B cell (primary cell): ENCODE measurements at regions not wholly inside any gene's neighbourhood (a gene's known extent, or its start where the extent isn't known, plus 50 kb on each side); places are given as distances from the start of the nearest gene placed in this dataset.

ENCODE experiments used
- ATAC-seq: fragments of 200-7000 bp; cut with Tn5 transposase; one replicate; pipeline ENCODE4 v1.10.0; 2021; ENCODE audit warnings: low read depth, mild to moderate bottlenecking, moderate number of reproducible peaks, moderate library complexity
- CTCF ChIA-PET: fragments of 350-600 bp; sonication (Branson Sonifier 250); formaldehyde crosslinking; loops from one replicate; lab custom pipeline; 2021; ENCODE audit warnings: antibody characterized with exemption, inconsistent platforms; lab: Charles Lee
- POLR2A ChIA-PET: fragments of 350-600 bp; sonication (Branson Sonifier 250); formaldehyde crosslinking; loops from one replicate; lab custom pipeline; 2021; ENCODE audit warnings: antibody characterized with exemption; lab: Charles Lee
- DNase-seq: peaks from one replicate; pipeline ENCODE4 v3.0.0; 2013
- H2AFZ ChIP-seq: 2 replicates; pipeline ENCODE4 v1.6.1; 2012; ENCODE audit warnings: mild to moderate bottlenecking, low read depth, low read length; ENCODE audit not compliant: insufficient read depth, poor library complexity, severe bottlenecking
- H3K27ac ChIP-seq, 2 donors: 1 replicate in 1 of 2; 2 replicates in 1 of 2; pipeline ENCODE4 v1.5.1; 2012 to 2013; ENCODE audit warnings: low read length in 2 of 2, mild to moderate bottlenecking in 2 of 2, moderate library complexity in 1 of 2
- H3K27me3 ChIP-seq, 4 experiments: fragments of 200-600 bp in 1 of 4; sonication (generic) in 1 of 4; replicated peaks in 1 of 4; 1 replicate in 2 of 4; 2 replicates in 2 of 4; pipeline versions ENCODE4 v1.6.1 to v1.7.0; 2013 to 2016; ENCODE audit warnings: low read length in 3 of 4, mild to moderate bottlenecking in 2 of 4, mixed read lengths in 1 of 4, moderate library complexity in 1 of 4; ENCODE audit not compliant: insufficient read depth in 4 of 4, control insufficient read depth in 3 of 4; ENCODE audit errors: control extremely low read depth in 1 of 4
- H3K36me3 ChIP-seq, 2 experiments: replicated peaks in 1 of 2; 1 replicate in 1 of 2; 2 replicates in 1 of 2; pipeline versions ENCODE4 v1.6.1 to v1.7.1; 2013; ENCODE audit warnings: low read length in 1 of 2; ENCODE audit not compliant: insufficient read depth in 2 of 2, control insufficient read depth in 1 of 2; ENCODE audit errors: control extremely low read depth in 1 of 2, extremely low read depth in 1 of 2
- H3K4me1 ChIP-seq, 2 donors: fragments of 200-600 bp in 1 of 2; sonication (generic) in 1 of 2; 1 replicate in 1 of 2; 2 replicates in 1 of 2; pipeline versions ENCODE4 v1.5.1 to v1.6.1; 2013 to 2017; ENCODE audit warnings: low read length in 2 of 2; ENCODE audit not compliant: control insufficient read depth in 2 of 2, insufficient read depth in 2 of 2
- H3K4me2 ChIP-seq: replicated peaks from 2 replicates; pipeline ENCODE3; 2012; ENCODE audit warnings: mild to moderate bottlenecking, low read depth, low read length; ENCODE audit not compliant: poor library complexity, severe bottlenecking
- H3K4me3 ChIP-seq, 5 experiments: fragments of 200-600 bp in 1 of 5; sonication (generic) in 1 of 5; 1 replicate in 3 of 5; 2 replicates in 2 of 5; pipeline versions ENCODE4 v1.5.1 to v1.7.0; 2011 to 2016; ENCODE audit warnings: low read length in 4 of 5, mild to moderate bottlenecking in 4 of 5, low read depth in 2 of 5, control low read depth in 1 of 5, moderate library complexity in 1 of 5; ENCODE audit not compliant: insufficient read depth in 1 of 5; ENCODE audit errors: control extremely low read depth in 1 of 5, extremely low read depth in 1 of 5
- H3K79me2 ChIP-seq: fragments of 200-600 bp; sonication (generic); one replicate; pipeline ENCODE4 v1.6.0; 2016; ENCODE audit warnings: low read length; ENCODE audit not compliant: control insufficient read depth, insufficient read depth
- H3K9ac ChIP-seq: fragments of 200-600 bp; sonication (generic); 2 replicates; pipeline ENCODE4 v1.6.1; 2017; ENCODE audit warnings: mild to moderate bottlenecking, low read length, moderate library complexity
- H3K9me3 ChIP-seq, 3 donors: one replicate each; pipeline versions ENCODE4 v1.6.1 to v1.7.1; 2013; ENCODE audit warnings: low read length in 2 of 3; ENCODE audit not compliant: control insufficient read depth in 2 of 3, insufficient read depth in 1 of 3; ENCODE audit errors: control extremely low read depth in 1 of 3
- H4K20me1 ChIP-seq: 2 replicates; pipeline ENCODE4 v1.6.0; 2012; ENCODE audit warnings: mild to moderate bottlenecking, low read length; ENCODE audit not compliant: insufficient read depth, control insufficient read depth, poor library complexity, severe bottlenecking
- H3K27ac Mint-ChIP-seq: one replicate; pipeline ENCODE4 v1.8.0; 2021; ENCODE audit warnings: mixed read lengths
- H3K27me3 Mint-ChIP-seq: one replicate; pipeline ENCODE4 v1.8.0; 2021; ENCODE audit warnings: mixed read lengths
- H3K4me1 Mint-ChIP-seq: one replicate; pipeline ENCODE4 v1.8.0; 2021; ENCODE audit warnings: mixed read lengths
- H3K4me3 Mint-ChIP-seq: one replicate; pipeline ENCODE4 v1.8.0; 2021; ENCODE audit warnings: mixed read lengths
- H3K9me3 Mint-ChIP-seq: one replicate; pipeline ENCODE4 v1.8.0; 2022; ENCODE audit warnings: mixed read lengths; ENCODE audit not compliant: insufficient read depth
- EZH2 ChIP-seq: IDR thresholded peaks from 2 replicates; pipeline ENCODE4 v1.6.1; 2012; ENCODE audit warnings: borderline replicate concordance, low read depth, mild to moderate bottlenecking, moderate library complexity, low read length; ENCODE audit not compliant: insufficient read depth, poor library complexity, severe bottlenecking
- WGBS: methylation state at CpG from one replicate; pipeline ENCODE4 v1.1.5; 2013; ENCODE audit warnings: missing lambda C conversion rate; ENCODE audit not compliant: insufficient coverage; 5-methylcytosine and 5-hydroxymethylcytosine counted together
- intact Hi-C: fragments of 100-400 bp; cut with micrococcal nuclease; formaldehyde crosslinking; loops from one replicate; pipeline ENCODE4 v1.10.0; 2022
- TF ChIP-seq, protein P1 (sequence below): fragments of 200-600 bp; IDR thresholded peaks from one replicate; pipeline ENCODE4 v1.8.0; 2022; ENCODE audit warnings: antibody characterized with exemption, mild to moderate bottlenecking

DNA sequence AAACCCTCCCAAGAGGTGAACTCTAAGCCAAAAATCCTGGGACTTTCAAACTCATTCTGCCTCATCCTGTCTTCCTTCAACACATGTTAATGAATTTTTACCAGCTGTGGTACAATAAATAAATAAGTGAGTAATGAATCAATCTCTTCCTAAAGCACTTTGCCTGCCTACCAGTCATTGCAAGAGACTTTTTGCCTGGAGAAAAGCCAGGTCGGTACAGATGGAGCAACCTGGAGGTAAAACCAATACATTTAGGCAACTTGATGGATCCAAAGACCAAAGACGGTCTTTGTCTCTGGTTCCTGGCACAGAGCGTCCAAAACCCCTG is 324.2 kb downstream of the PMP22 start:
- Histone ChIP-seq H3K36me3 (no peaks in the 10 kb centered on the region), H2AFZ (no peak overlapping the region), H3K27me3 (peaks cover 0 to 2% (median 0%) of the 10 kb centered on the region in 4 experiments), H3K9me3 (no peaks in the 10 kb centered on the region), H3K4me2 (no peak overlapping the region), H3K4me3 (no peak overlapping the region), H3K27ac (no peak overlapping the region), H3K9ac (no peak overlapping the region), H4K20me1 (no peaks in the 10 kb centered on the region), H3K79me2 (no peaks in the 10 kb centered on the region), H3K4me1 (no peaks in the 10 kb centered on the region)
- H3K9me3 Mint-ChIP-seq: no peaks in the 10 kb centered on the region
- H3K27ac Mint-ChIP-seq: no peak overlapping the region
- DNase-seq: no peak
- ATAC-seq: no peak
- peaks cover 8% of the 10 kb centered on the region for H3K27me3 Mint-ChIP-seq
- H3K4me3 Mint-ChIP-seq: no peak overlapping the region
- no peaks in the 10 kb centered on the region for H3K4me1 Mint-ChIP-seq
- intact Hi-C loops: no loop called here
- POLR2A ChIA-PET: no interaction called here
- TF ChIP-seq, protein P1, sequence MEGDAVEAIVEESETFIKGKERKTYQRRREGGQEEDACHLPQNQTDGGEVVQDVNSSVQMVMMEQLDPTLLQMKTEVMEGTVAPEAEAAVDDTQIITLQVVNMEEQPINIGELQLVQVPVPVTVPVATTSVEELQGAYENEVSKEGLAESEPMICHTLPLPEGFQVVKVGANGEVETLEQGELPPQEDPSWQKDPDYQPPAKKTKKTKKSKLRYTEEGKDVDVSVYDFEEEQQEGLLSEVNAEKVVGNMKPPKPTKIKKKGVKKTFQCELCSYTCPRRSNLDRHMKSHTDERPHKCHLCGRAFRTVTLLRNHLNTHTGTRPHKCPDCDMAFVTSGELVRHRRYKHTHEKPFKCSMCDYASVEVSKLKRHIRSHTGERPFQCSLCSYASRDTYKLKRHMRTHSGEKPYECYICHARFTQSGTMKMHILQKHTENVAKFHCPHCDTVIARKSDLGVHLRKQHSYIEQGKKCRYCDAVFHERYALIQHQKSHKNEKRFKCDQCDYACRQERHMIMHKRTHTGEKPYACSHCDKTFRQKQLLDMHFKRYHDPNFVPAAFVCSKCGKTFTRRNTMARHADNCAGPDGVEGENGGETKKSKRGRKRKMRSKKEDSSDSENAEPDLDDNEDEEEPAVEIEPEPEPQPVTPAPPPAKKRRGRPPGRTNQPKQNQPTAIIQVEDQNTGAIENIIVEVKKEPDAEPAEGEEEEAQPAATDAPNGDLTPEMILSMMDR: no peak
- no peak for TF ChIP-seq EZH2
- WGBS: 89% methylated on average over 3 of the region's 3 CpGs
- CTCF ChIA-PET: interaction anchor here (2.3 kb wide), 1 partner anchor 14 kb away, joined by 7 read pairs; no protein-coding TSS in a partner anchor

DNA sequence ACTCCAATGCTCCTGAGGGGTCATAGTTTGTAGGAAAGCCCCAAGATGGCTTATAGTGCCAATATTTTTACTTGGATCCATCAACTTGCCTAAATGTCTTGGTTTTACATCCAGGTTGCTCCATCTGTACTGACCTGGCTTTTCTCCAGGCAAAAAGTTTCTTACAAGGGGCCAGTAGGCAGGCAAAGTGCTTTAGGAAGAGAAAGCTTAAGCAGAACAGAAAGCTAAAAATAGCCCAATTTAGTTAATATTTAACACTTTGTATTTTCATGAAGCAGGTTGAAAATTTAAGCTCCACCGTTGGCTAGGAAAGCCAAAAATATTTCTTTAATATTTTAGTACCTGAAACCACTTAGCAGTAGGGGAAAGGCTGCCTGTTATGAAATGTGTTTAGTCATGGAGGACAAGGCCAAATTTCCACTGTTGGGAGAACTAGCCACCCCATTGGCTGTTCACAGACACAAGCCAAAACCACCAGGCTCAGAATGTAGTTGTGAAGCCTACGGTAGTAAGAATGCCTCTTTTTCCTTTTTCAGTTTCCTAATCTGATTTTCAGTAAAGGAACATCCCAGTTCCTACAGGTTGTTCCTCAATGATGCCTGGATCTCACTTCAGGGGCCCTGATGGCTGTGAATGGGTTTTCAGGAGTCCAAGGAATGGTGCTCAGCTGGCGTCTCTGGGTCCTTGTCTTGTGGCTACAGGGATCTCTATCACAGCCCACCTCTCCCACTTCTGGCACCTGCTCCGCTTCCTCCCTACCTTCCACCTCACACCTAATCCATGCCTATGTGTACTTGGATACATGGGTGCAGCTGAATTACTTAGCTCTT is 324.8 kb downstream of the PMP22 start:
- ChIA-PET POLR2A (no interaction called here), CTCF (interaction anchor here (2.3 kb wide), 1 partner anchor 14 kb away, joined by 7 read pairs; no protein-coding TSS in a partner anchor)
- no peak overlapping the region for H3K27ac ChIP-seq
- Mint-ChIP-seq H3K27ac (no peak overlapping the region), H3K27me3 (peaks cover 8% of the 10 kb centered on the region), H3K4me3 (no peak overlapping the region), H3K9me3 (no peaks in the 10 kb centered on the region), H3K4me1 (no peaks in the 10 kb centered on the region)
- H3K27me3 ChIP-seq: peaks cover 0 to 2% (median 0%) of the 10 kb centered on the region in 4 experiments
- DNase-seq (no peak), ATAC-seq (no peak)
- no peaks in the 10 kb centered on the region for H3K4me1 ChIP-seq
- no peaks in the 10 kb centered on the region for H3K36me3 ChIP-seq
- H3K9ac ChIP-seq: no peak overlapping the region
- H3K4me3 ChIP-seq: no peak overlapping the region
- no peaks in the 10 kb centered on the region for H4K20me1 ChIP-seq
- 65% methylated on average over 2 of the region's 4 CpGs for WGBS
- no peak overlapping the region for H2AFZ ChIP-seq
- H3K9me3 ChIP-seq: no peaks in the 10 kb centered on the region
- TF ChIP-seq, protein P1: no peak
- H3K4me2 ChIP-seq: no peak overlapping the region
- intact Hi-C loops: no loop called here
- H3K79me2 ChIP-seq: no peaks in the 10 kb centered on the region
